DMS79 treated with DMSO at 0.1 percent for 48 hours (cell line): ENCODE measurements at regions not wholly inside any gene's neighbourhood (a gene's known extent, or its start where the extent isn't known, plus 50 kb on each side); places are given as distances from the start of the nearest gene placed in this dataset.

Source experiments
- DNase-seq: peaks from one replicate; lab custom pipeline; 2025; lab: John Stamatoyannopoulos, UW

DNA sequence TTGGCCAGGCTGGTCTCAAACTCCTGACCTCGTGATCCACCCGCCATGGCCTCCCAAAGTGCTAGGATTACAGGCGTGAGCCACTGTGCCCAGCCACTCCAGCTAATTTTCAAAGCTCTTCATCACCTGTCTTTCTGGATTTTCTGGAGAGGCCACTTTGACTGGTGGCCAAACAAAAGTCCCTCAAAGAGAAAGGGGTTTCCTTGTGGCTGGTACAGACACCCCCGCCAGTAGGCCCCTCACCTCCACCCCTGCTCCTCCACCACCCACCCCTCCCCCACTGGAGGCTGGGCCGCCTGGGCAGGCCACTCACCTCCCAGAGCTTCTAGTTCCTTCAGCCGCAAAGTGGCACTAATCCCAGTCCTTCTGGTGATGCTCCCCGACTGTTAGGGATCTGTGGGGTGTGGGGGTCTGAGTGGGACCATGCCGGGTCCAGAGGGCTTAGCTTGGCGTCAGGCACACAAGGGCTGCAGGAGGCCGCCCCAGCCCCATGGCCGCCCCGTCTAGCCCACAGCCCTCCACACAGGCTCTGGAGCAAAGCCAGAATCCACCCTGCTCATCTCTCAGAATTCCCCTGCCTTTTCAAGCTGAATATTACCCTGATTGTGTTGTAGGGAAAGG, 182.0 kb upstream of the IER5L start:
- DNase-seq, result peak; percentile 9

DNA sequence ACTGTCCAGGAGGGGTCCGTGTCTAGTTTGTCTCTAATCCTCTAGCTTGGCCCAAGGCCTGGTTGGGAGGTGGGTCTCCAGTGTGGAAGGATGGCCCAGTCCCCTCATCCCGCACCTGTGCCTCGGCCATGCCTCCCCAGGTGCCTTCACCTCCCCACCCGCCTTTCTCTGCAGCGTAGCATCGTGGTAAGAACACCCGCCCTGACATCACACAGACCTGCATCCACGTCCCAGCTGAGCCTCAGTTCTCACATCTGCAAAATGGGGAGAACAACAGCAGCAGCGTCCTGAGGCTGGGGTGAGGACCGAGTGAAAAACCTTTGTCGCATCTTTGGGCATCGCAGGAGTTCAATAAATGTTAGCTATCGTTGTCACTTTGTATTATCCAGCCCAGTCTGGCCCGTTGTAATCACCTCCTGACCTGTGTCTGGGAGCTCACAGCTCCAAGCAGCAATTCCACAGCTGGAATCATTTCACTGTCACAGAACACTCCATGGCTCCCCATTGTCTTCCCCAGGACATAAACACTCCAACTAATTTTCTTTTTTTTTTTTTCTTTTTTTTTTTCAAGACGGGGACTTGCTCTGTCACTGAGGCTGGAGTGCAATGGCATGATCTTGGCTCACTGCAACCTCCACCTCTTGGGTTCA, 181.2 kb upstream of the IER5L start:
- no peak for DNase-seq

DNA sequence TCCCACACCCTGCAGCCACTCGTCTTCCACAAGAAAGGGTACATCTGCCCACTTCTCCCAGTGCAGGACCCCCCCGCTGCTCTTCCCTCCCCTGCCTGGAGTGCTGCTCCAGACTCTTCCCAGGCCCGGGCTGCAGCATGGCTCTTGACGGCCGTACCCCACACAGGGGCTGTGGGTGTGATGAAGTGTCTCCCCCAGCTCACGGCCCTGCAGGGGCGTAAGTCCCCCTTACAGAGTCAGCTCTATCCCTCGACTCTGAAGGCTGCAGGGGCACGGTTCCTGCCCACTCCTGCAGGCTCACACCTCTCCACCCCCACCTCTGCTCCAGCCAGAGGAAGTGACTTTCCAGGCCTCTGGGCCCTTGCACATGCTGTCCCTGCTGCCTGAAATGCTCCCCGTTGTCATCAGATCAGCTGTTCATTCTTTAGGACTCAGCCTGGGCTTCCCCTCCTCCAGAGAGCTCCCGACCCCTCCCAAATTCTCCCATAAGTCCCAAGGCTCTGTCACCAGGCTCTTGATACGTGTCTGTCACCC, 180.6 kb upstream of the IER5L start:
- DNase-seq, result no peak

DNA sequence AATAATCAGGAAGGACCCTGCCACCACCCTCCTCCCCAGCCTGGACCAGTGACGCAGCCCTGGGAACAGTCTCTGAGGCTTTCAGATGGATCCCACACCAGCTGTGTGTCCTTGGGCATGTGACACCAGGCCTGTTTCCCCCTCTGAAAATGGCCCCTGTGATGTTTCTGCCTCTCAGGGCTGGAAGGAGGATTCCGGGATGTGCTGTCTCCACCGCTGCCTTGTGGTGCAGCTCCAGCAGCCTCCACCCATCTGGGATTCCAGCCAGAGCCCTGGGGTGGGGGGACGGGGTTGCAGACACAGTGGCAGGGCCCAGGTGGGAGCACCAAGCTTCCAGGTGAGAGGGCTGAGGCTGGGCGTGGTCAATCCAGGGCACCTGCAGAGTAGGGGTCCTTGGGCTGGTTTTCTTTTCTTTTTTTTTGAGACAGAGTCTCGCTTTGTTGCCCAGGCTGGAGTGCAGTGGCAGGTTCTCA, 179.7 kb upstream of the IER5L start:
- no peak for DNase-seq

DNA sequence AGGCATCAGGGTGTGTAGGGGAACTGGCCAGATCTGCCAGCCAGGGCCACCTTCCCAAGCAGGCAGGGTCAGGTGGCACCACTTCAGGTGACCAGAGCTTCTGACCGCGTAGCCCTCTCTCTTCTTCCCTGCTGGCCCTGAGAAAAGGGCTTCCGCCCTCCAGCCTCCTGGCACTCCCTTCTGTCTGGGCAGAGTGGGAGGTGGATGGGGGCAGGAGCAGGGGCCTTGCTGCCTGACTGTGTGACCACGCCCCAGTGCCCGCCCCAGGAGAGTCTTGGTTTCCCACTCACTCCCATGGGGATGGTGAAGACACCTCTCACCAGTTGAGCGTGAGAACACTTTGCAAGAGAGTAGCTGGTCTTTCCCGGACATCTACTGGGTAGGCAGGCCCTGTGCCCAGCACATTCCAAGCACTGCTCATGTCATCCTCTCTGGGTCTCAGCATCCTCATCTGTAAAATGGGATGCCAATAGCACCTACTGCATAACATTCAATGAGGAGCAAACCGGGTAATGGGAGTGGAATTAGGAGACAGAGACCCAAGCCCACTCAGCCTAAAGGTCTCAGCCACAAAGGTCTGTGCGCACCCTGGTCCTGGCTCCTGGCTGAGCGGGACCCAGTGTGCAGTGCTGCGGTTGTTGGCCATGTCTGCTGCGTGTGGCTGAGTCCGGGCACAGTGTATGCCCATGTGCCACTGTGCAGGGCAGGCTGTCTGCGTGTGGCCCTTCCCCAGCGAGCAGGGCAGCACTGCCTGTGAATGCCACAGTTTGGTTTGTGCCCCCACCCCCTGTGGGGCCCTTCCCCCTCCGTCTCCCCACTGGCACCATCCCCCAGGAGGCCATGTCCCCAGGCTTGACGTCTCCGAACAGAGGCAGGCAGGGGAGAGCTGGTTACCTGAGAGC, 179.1 kb upstream of the IER5L start:
- no peak for DNase-seq

DNA sequence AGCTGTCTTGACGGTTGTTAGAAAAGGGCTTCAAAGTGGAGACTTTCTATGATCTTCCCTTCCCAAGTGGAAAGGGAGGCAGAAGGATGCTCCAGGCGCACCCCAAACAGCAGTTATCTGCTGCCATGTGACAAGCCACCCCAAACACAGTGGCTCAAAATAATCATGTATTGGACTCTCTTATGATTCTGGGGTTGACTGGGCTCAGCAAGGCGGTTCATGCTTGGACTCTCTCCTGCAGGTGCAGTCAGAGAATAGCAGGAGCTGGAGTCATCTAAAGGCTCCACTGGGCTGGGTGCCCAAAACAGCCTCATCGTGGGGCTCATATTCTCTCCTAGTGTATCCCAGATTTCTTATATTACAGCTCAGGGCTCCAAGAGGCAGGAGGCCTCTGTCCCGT, 177.6 kb upstream of the IER5L start:
- no peak for DNase-seq

DNA sequence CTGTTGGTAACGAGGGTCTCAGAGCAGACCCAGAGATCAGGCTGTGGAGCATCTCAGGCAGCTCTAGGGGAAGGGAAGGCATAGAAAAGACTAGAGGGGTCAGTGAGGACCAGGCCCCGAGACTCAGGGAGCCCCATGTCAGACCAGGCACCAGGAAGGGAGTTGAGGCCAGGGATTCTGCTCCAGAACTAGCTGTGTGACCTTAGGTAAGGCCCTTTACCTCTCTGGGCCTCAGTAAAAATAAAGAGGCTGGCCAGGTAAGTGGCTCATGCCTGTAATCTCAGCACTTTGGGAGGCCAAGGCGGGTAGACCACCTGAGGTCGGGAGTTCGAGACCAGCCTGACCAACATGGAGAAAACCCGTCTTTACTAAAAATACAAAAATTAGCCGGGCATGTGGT, 176.4 kb upstream of the IER5L start:
- DNase-seq, result no peak

DNA sequence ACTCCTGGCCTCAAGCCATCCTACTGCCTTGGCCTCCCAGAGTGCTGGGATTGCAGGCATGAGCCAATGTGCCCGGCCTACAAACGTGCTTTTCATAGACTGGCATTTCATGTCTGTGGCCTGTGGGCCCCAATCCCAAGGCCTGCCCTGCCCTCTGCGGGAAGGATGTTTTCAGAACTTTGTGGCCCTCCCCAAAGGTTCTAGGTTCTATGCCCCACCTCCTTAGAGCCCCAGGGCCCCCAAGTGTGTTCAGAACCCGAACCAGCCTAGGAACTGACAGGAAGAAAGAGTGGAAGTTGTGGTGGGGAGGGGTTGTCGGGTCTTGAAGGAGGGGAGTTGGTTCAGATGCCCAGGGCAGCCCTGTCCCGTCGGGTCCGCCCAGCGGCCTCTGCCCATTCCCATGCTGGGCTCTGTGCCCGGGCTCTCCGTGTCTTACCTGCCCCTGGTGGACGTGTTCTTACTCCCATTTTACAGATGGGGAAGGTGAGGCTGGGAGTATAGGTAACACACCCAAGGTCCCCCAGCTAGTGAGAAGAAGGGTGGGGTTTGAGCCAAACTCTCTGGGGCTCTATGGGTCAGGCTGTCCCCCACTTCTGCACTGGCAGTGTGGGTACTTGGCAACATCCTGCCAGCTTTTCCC, 175.8 kb upstream of the IER5L start:
- DNase-seq, result no peak

DNA sequence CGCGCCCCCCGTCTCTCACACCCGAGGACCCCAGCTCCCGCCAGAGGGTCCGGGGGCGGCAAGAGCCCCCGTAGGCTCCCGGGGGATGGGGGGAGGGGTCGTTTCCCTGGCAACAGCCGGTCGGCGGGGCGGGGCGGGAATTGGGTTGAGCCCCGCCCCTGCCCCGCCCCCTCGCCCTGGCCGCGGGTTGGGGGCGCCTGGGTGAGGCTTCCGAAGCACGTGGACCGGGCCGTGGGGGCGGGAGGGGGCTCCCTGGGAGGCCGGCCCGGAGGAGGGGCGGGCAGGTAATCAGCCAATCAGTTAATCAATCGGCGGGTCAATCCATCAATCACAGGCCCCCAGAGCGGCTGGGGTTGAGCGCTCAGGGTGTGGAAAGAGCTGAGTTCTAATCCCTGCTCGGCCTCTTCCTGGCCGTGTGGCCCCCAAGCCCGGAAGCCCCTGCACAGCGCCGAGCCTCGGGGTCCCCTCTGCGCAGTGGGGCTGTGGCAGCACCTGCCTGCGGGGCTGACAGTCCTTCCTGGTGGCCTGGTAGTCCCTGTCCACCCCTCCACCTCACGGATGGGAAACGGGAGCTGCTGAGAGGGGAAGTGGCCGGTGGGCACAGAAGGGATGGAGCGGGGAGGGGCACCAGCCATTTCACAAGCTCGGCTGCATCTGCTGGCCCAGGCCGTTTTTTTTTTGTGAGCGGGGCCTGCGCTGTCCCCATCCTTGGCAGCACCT, 174.2 kb upstream of the IER5L start:
- no peak for DNase-seq

DNA sequence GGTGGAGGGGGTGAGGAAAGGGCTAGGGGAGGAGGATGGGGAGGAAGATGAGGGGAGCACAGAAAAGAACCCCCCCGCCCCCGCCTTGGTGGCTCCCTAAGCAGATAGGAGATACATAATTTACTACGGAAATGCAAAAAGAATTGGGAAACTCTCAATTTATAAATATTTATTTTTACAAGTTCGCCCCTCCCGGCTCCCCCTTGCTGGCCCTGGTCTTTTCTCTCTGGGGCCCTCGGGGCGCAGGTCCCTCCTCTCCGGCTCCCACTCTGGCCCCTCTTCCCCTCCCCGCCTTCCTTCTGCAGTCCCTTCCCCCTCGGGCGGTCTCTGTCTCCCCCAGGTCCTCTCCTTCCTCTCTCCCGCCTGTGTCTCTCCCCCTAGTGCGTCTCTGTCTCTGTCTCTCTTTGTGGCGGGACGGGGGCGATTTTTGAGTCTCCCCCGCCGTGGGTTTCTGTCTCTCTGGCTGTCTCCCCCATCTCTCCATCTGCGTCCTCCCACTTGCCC, 173.6 kb upstream of the IER5L start:
- DNase-seq, result no peak

DNA sequence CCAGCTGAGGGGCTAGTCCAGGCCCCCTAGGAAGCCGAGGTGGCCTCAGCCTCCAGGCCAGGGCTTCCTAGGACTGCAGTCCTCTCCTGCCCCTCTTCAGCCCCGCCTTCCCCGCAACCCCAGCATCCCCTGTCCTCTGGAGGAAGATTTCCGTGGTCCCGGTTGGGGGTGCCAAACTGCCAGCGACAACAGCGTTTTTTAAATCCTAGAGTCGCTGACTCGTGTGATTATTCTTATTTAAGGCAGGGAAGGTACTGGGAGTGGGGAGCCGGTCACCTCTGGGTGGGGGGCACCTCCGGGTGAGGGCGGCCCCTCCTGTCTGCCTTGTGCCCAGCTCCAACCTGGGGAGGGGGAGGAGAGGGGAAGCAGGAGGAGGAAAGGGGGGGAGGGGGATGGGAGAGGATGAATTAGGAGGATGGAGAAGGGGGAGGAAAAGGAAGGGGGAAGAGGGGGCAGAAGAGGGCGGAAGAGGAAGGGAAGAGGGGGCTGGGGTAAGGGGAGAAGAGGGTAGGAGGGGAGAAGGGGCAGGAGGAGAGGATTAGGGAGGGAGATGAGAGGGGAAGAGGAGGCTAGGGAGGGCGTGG, 173.1 kb upstream of the IER5L start:
- no peak for DNase-seq

DNA sequence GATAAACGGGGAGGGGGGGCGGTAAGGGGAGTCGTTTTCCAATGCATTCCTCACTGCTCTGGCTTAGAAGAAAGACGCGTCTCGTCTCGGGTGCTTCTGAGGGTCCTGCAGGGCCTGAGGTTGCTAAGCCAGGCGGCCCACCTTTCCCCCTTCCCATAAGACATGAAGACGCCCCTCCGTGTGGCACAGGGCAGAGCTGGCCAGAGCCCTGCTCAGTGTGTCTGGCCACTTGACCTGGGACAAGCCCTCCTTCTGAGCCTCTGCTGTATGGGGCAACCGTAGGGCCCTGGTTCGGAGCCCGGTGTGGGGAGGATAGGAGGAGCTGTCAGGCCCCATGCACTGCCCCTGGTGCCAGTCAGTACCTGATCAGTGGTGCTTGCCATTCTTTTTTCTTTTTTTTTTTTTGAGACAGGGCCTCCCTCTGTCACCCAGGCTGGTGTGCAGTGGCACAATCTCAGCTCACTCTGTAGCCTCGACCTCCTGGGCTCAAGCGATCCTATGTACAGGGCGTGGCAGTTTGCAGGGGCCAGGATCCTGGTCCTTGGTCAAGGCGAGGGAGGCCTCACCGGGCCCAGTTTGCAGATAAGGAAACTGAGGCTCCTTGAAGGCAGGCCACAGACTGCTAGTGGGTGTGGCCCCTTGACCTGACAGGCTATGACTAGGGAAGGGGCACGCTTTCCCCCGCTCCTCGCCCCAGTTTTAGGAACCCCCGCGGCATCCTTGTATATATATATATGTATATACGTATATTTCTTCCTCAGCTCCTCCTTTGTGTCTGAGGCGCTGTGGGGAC, 172.3 kb upstream of the IER5L start:
- no peak for DNase-seq

DNA sequence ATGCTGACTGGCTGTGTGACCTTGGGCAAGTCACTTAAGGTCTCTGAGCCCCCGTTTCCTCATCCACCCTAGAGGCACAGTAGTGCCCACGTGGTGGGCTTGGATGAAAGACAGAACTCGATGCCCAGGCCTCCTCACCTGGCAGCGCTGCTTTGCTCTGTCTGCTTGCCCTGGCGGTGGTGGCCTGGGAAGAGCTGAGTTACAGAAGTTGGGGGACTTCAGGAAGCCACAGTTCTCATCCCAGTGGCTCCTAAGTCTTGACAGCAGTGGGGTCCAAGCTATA, 171.5 kb upstream of the IER5L start:
- no peak for DNase-seq

DNA sequence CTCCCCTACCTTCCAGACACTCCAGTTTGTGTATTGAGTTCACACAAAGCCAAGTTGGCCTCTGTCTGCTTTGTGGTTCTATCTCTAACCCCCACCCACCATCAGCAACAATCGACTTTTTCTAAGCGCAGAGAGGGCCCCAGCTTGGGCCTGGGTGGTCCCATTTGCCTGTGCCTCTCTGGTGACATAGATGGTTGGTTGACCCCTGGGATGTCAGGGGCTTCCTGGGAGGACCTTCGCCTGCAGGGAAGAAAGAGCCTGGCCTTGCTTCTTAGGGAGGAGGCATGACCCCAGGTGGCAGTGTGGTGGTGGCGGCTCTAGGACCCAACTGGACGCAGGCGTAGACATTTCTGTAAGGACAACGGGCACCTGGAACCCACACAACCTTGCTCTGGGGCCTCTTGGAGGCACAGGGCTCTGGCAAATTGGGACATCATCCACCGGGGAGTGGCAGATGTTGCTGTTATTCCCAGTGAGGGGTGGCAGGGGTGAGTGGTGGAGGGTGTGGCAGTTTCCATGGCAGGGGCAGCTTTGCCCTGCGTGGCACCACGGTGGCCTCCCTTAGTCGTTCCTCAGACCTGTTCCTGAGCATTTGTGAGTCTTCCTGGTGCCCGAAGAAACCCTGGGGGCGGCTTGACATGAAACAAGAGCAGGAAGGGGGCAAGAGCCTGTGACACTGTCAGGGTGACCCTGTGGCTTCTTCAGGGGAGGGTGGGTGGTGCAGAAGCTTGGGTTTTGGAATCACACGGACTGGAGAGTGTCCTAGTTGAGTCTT, 171.0 kb upstream of the IER5L start:
- no peak for DNase-seq

DNA sequence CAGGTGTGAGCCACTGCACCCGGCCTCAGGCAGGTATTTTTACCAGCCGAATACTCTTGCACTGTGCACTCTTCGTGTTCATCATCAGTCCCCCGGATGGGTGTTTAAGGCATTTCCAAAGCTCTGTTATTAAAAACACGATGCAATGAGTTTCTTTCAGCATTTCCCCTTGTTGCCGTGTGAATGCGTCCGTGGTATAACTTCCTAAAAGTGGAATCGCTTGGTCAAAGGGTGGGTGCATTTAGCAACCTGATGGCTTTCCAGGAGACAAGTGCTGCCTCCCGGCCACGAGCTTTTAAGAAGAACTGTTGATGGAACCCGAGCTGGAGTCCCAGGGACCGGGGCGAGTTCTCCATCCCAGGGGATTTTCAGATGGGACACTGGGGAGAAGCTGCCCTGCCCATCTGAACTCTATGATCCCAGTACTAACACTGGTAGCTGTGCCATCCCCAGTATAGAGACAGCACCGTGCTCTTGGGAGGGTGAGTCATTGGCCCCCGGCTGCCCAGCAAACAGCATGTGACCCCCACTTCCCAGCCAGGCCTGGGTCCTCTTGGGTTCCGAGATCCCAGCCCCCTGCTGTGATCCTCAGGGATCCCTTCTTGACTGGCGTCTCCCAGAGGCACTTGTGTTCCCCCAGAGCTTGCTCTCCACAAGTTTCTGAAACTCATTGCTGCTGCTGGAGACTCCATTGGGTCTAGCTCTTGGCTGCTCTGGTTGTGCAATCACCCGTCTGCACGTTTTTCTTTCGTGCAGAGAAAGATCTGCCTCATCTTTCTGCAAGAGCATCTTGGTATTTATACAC, 169.5 kb upstream of the IER5L start:
- DNase-seq, result no peak

DNA sequence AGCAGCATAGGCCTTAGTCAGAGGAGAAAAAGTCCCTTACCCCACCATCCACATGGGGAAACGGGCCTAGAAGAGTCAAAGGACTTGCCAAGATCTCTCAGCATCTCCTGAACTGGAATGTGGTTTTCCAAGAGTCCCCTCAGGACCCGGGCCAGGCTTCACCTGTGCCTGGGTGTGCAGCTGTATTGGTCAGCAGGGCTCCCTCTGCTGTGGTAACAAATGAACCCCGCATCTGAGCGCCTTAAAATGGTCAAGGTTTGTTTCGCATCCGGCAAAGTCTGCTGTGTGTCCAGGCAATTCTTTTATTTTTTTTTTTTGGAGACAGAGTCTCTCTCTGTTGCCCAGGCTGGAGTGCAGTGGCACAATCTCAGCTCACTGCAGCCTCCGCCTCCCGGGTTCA, 168.0 kb upstream of the IER5L start:
- no peak for DNase-seq

DNA sequence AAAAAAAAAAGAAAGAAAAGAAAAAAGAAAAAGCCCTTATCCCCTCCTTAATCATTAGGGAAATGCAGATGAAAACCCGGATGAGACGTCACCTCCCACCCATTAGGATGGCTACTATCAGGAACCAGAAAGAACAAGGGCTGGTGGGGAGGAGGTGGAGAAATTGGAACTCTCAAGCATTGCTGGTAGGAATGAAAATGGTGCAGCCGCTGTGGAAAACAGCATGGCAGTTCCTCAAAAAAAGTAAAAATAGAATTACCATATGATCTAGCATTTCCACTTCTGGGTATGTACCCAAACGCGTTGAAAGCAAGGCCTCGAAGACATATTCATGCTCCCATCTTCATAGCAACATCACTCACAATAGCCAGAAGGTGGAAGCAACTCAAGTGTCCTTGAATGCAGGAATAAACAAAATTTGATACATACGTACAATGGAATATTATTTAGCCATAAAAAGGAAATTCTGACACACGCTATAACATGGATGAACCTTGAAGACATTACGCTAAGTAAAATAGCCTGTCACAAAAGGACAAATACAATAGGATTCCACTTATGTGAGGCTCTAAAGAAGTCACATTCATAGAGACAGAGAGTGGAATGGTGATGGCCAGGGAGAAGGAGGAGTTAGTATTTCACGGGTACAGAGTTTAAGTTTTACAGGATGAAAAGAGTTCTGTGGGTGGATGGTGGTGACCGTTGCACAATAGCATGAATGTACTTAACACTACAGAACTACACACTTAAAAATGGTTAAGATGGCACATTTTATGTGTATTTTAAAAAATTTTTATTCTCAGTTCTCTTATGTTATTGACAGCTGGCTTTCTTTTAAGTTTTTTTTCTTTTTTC, 166.8 kb upstream of the IER5L start:
- no peak for DNase-seq
